NCI-H1417 (cell line): ENCODE measurements at regions not wholly inside any gene's neighbourhood (a gene's known extent, or its start where the extent isn't known, plus 50 kb on each side); places are given as distances from the start of the nearest gene placed in this dataset.
"Not testable (repeated sequence)": the region's sequence is repeated elsewhere in the genome, so short reads cannot be mapped to it uniquely, and the experiment has no call there.

Experiments
- DNase-seq, 3 experiments: peaks; one replicate each; lab custom pipeline; 2025; lab: John Stamatoyannopoulos, UW

DNA sequence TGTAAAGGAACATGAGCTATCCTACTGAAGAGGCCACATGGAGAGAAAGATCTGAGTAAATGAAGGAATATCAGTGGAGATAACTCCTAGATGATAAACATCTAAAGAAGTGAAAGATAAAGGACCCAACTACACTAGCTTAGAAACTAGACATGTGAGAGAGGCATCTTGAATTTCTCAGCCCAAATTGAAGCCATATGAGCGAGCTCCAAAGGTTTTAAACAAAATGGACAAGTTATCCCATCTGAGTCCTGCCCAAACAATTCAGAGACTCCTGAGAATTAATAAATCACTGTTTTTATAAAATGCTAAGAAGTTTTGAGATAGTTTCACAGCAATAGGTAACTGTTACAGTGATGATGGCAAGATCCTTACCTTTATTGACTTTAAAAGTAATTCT, 438.9 kb downstream of the NAV3 start:
- DNase-seq, result no peak

DNA sequence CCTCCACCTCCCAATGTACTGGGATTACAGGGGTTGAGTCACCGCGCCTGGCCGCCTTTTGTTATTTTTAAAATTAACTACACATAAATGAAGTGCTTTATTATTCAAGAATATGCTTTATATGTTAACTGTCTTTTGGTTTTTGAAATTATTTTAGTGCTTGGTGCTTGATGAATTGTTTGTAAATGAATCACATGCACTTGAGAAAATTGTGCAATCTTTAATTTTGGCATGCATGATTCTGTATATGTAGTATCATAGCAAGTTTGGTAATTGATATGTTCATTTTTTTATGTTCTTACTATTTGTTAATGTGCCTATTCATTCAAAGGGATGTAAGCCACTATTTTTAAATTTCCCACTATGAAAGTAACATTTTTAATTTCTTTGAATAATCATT, 440.9 kb downstream of the NAV3 start:
- DNase-seq, result no peak

DNA sequence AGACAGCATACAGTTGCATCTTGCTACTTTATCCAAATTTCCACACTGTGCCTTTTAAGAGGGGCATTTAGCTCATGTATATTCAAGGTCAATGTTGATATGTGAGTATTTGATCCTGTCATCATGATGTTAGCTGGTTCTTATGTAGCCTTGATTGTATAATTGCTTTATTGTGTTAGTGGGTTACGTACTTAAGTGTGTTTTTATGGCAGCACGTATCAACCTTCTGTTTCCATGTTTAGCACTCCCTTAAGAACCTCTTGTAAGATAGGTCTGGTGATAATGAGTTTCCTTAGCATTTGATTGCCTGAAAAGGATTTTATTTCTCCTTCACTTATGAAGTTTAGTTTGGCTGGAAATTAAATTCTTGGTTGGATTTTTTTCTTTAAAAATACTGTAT, 445.2 kb downstream of the NAV3 start:
- peak in 2 of 3 experiments; percentile 40 to 49 for DNase-seq

DNA sequence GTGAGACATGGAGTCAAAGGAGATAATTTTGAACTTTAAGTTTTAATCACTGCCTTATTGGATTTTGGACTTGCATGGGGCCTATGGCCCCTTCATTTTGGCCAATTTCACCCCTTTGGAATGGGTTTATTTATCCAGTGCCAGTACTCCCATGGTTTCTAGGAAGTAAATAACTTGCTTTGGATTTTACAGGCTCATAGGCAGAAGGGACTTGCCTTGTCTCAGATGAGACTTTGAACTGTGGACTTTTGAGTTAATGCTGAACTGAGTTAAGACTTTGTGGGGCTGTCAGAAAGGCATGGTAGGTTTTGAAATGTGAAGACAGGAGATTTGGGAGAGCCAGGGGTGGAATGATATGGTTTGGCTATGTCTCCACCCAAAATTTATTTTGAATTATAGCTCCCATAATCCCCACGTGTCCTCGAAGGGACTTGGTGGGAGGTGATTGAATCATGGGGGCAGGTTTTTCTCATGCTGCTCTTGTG, 448.1 kb downstream of the NAV3 start:
- no peak for DNase-seq

DNA sequence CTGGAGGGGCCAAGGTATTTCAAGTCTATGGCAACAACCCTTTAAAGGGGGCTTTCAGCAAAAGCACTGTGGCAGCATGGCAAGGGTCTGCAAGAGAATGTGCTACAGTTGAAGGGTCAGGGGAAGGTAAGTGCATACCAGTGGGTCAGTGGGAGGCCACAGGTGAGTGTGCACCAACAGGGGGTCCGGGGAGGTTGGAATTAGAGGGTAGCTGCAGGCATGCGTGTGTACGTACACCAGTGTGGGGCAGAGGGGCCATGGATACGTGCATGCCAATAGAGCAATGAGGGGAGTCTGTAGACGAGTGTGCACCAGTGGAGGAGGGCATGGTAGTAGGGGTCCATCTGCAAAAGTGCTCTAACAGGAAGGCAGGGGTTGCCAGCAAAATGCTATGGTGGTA, 448.9 kb downstream of the NAV3 start:
- DNase-seq, result no peak

DNA sequence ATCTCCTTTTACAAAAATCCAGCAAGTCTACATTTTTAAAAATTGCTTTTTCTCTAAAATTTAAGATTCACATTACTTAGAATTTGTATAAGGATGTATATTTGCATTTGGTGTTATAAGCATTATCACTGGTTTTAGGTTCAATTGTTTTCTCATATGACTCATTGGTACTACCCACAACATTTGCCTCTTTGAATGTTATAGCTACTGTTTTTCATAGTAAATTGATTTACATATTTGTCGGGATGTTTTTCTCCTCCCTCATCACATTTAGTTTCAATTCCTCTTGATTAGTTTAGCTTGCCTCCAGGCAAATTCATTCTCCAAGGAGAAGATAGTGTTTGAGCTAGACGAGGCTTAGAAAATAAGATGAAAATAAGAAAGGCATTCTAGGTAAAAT, 450.4 kb downstream of the NAV3 start:
- not testable (repeated sequence) for DNase-seq

DNA sequence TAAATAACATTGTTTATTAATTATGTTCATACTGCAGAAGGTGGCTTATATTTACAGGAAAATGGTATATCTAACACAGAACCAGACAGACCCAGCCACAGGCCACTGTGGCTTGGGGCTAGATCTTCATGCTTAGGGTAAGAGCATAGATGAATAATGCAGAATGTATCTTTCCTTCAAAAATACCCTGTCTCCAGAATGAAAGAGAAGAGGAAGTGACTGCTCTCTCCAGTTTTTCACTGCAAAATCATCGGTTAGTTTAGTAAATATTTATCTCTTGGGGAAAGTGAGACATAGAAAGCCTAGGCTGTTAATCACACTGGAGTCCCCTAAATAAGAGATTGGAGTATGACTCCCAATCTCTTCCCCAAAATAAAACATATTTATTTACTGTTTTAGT, 453.7 kb downstream of the NAV3 start:
- DNase-seq, result no peak

DNA sequence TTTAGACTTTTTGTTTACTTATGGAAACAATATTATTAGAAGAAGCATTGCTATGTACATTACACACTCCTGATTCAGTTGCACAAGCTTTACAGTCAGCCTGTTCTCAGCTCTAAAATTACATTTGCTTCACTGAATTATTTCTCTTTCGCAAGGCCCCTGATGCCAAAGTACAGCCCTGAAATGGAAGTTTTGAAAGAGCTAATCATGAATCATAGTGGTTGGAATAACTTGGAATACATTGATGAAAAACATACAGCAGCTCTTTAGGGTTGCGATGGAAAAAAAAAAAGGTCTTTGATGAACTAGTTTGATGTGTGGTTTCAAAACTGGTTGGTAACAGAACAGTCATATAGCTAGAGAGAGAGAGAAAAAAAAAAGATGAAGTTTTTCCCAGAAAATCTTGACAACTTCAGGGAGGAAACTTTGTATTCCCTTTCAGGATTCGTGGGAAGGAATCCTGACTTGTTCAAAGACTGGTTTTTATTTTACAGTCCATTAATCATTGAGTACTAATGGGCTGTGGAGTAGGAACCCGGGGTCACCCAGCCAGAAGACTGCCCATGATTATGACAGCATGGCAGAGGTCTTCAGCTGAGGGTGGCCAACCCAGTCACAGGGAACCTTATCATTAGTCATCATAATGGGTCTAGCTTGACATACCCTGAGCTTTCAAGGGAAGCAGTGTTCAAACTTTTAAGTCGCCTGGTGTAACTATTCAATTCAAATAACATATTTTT, 460.1 kb downstream of the NAV3 start:
- DNase-seq, result no peak

DNA sequence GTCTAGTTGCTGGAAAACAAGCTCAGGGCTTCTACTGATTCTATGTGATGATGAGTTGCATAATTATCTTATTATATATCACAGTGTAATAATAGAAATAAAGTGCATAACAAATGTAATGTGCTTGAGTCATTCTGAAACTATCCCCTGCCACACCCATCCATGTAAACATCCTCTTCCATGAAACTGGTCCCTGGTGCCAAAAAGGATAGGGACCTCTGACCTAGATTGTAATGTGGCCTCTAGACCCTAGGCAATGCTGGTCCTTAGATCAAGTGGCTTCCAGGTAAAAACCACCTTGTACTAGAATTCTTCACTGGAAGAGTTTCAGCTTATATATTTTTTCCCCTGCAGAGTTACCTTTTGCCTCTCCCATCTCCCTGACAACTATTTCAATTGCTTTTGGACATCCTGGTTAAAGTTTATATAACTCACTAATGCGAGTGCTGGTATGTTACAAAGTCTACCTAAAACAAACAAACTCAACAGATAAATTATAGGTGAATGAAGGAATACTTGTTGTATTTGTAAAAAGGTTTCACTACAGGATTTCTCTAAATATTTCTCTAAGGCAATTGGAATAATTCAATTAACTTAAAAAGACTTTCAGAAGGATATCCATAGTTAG, 462.5 kb downstream of the NAV3 start:
- no peak for DNase-seq

DNA sequence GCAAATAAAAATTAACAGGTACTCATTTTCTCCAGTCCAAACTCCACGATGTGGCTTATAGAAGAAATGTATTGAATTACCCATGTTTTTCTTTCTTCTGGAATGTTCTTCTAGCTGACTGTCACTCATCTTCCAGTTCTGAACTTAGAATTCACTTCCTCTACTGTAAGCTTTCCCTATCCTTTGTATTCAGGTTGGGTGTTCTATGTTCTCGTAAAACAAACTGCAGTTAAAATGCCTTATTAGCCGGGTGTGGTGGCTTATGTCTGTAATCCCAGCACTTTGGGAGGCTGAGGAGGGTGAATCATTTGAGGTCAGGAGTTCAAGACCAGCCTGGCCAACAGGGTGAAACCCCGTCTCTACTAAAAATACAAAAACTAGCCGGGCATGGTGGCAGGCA, 470.6 kb downstream of the NAV3 start:
- peak in 1 of 3 experiments; percentile 39 for DNase-seq

- DNase-seq, result no peak
Observed at GRCh38 chr12:78305808-78306207, 475.1 kb downstream of the NAV3 start.

- DNase-seq, result no peak
Observed at GRCh38 chr12:78306236-78306635, 475.5 kb downstream of the NAV3 start.

- no peak for DNase-seq
Observed at GRCh38 chr12:78308701-78309100, 478.0 kb downstream of the NAV3 start.

- peak; percentile 29 to 96 (median 77) for DNase-seq
Observed at GRCh38 chr12:78315028-78315427, 484.3 kb downstream of the NAV3 start.

- no peak for DNase-seq
Observed at GRCh38 chr12:78316136-78316535, 485.4 kb downstream of the NAV3 start.

- peak in 2 of 3 experiments; percentile 18 to 26 for DNase-seq
Observed at GRCh38 chr12:78316631-78317468, 486.2 kb downstream of the NAV3 start.

DNA sequence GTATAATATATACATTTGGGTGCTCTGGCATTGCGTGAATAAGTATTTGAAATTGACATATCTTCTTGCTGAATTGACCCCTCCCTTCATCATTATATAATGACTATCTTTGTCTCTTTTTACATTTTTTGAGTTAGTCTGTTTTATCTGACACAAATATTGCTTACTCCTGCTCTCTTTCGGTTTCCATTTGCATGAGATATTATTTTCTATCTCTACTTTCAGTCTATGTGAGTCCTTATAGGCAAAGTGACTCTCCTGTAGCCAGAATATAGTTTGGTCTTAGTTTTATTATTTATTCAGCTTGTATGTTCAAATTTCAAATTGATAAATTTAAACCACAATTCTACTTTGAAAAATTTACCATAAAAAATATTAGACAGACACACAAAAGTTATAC, 491.0 kb downstream of the NAV3 start:
- DNase-seq, result no peak

- no peak for DNase-seq
Observed at GRCh38 chr12:78323226-78323625, 492.5 kb downstream of the NAV3 start.

DNA sequence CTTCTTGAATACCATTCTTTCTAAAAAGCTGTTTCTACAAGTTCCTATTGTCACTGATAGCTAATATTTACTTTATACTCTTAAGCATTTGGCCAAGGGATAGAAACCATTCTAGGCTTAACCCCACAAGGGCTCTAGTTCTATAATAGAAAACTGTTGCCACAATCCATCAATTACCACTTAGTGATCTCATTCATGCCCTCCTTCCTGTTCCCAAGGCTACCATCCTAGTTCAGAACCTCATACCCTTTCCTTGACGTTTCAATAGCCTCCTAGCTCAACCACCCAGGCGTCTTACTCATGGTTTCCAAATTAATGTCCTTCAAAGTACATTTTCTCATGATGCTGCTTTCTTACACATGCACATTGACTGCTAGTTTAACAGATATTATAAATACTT, 493.5 kb downstream of the NAV3 start:
- peak in 1 of 3 experiments; percentile 38 for DNase-seq

GRCh38 chr12:78328524-78328923, 497.8 kb downstream of the NAV3 start:
- no peak for DNase-seq

- DNase-seq, result no peak
Observed at GRCh38 chr12:78330131-78330530, 499.4 kb downstream of the NAV3 start.

DNA sequence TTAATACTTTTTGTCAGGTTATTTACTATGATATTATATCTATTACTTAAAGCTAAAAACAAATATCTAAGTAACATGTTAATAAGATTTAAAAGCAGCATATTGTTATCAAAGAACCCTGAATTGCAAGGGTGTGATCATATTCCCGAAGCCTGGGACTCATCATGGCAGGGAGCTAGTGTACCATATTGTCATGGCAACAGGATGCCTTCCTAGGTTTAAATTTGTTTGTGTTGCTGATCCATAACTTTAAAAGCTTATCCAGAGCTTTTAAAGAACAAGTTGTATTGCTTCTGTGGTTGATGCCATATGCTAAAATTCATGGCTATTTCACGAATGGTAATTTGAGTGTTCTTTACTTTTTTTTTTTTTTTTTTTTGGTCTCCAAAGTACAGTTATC, 500.5 kb downstream of the NAV3 start:
- peak in 1 of 3 experiments; percentile 25 for DNase-seq

GRCh38 chr12:78331753-78332152, 501.1 kb downstream of the NAV3 start:
- peak in 2 of 3 experiments; percentile 16 to 43 for DNase-seq
